ENCODE measurements at regions not wholly inside any gene's neighbourhood (a gene's known extent, or its start where the extent isn't known, plus 50 kb on each side); places are given as distances from the start of the nearest gene placed in this dataset.

DNA sequence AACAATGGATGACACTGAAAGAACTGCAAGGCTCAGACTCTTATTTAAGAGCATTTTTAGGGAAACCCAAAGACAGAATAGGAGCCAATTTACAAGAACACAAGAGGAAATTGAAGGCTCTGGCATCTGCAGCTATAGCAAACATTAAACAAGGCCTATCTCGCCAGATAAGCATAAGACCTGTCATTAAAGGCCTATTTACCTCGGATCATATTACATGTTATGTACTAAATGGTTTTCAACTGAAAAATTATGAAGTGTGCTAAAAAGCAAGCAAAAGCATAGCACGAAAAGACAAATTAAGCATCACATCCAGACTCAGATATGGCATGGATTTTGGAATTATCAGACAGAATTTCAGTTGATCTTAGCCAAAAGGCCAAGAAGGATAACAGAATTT lies 617.1 kb downstream of the SQOR start:
- DNase-seq (ENCODE audit: low spot score) = no peak

DNA sequence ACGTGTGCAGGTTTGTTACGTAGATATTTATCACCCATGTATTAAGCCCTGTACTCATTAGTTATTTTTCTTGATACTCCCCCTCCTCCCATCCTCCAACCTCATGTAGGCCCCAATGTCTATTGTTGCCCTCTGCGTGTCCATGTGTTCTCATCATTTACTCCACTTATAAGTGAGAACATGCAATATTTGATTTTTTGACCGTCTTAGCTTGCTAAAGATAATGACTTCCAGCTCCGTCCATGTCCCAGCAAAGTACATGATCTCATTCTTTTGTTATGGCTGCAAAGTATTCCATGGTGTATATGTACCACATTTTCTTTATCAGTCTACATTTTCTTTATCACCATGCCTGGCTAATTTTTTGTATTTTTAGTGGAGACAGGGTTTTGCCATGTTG lies 623.2 kb downstream of the SQOR start:
- no peak for DNase-seq (ENCODE audit: low spot score)

DNA sequence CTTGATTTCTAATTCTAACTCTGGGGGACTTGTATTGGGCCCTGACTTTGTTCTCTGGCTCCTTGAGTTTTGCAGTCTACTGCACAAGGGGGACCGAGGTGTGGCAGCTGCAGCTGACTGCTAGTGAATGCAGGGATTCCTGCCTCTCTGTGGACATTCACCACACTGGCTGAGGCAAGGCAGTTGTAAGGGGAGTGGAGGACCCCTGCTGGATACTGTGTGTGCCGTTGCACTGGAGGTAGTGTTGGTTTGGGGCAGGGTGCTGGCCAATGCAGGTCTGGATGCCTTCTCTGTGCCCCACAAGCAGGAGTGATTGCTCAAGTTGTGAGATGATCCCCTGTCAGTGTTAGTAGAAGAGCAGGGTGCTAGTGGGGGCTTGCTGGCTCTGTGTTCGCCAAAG lies 626.1 kb downstream of the SQOR start:
- DNase-seq (ENCODE audit: low spot score) = no peak

GRCh38 chr15:46265664-46266347 lies 631.0 kb downstream of the SQOR start:
- DNase-seq (ENCODE audit: low spot score) = no peak

DNA sequence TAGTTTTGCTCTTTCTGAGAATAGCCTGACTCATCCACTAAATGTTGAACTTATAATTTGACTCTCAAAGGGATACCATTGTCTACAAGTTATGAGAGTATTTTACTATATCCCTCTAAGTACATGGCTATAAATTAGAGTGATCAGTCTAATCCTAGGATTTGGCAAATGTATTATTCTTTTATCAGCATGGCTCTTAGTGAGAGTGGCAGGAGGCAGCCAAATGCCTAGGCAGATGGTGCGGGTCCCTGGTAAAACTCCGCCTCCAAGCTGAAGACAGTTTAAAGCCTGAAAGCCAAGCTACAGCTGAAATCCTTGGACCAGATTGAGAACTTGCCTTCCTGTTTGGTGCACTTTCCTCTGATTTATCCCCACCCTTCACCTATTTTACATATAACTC lies 631.8 kb downstream of the SQOR start:
- no peak for DNase-seq (ENCODE audit: low spot score)

DNA sequence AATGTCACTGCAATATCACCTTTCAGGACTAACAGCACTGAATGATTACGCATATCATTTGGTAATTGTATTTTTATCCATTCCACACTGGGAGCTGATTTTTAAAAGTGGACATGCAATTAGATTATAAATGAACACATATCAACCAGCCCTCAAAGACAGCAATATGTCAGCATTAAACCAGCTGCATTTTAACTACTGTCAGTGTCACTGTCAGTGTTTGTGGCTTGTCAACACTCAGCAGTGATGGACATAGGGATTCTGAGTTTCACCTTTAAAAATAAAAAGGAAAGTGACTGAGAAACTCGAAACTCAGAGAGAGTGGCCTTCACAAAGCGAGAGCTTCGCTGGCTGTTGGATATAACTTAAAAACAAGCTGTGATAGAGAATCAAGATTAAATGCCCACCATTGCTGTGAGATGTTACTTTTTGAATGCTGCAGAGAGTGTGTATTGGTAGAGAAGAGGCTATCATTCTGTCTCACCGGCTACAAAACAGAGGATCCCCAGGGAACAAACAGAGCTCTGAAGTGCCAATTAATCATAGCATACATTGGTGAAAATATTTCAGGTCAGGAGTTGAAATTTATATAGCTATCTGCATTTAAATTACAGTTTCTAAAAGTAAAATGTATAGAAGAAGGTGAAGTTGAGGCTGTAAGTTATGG lies 635.8 kb downstream of the SQOR start:
- DNase-seq (ENCODE audit: low spot score) = no peak

DNA sequence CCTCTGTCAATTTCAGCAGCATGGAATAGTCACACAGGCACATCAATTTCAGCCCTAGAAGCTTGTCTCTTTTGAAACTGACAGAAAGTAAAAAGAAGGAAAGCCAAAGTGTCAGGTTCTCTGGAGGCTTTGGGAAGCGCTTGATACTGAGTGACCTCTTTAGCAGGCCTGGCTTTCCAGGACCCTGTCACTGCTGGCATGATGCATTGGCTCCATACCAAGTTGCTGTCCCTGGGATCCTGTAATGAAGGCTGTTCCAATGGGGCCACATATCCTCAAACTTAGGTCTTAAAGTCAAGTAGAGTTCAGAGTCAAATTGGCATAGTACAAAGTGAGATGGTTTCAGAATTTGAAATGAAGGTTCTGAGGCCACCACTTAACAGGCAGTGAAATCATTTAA lies 640.9 kb downstream of the SQOR start:
- no peak for DNase-seq (ENCODE audit: low spot score)

DNA sequence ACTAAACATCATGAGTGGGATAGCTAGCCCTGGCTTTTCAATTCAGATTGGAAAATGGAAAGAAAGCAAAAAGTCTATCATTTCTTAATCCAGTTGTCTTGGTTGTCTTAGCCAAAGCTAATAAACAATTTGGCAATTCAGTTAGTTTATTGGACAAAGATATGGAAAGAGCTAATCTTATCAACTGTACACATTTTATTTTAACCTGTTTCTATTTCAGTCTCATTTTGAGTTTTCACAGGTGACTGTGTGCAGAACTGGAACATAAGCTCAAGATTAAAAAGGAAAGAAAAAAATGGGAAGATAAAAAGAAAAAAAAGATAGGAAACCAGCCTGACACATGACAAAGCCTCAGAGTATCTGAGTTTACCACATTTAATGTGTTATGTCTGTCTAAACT lies 642.6 kb downstream of the SQOR start:
- no peak for DNase-seq (ENCODE audit: low spot score)

DNA sequence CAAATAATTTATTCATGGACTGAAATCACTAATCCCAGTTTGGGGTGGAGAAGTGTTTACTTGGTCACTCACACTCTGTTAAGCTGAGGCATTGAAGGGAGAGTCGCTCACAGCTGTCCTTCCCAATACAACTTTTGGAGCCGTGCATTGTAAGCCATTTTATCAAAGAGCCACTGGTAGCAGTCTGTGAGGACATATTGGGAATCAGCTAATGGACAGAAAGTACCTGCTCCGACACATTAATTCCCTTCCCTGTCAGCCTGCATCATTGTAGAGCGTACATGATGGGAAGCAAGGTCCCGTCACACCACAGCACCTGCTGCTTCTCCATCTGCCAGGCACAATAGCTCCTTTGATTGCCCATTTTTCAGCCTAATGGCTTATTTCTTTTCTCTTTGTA lies 643.2 kb downstream of the SQOR start:
- no peak for DNase-seq (ENCODE audit: low spot score)

- DNase-seq (ENCODE audit: low spot score) = no peak
These were observed 643.8 kb downstream of the SQOR start for GRCh38 chr15:46278486-46279090.

DNA sequence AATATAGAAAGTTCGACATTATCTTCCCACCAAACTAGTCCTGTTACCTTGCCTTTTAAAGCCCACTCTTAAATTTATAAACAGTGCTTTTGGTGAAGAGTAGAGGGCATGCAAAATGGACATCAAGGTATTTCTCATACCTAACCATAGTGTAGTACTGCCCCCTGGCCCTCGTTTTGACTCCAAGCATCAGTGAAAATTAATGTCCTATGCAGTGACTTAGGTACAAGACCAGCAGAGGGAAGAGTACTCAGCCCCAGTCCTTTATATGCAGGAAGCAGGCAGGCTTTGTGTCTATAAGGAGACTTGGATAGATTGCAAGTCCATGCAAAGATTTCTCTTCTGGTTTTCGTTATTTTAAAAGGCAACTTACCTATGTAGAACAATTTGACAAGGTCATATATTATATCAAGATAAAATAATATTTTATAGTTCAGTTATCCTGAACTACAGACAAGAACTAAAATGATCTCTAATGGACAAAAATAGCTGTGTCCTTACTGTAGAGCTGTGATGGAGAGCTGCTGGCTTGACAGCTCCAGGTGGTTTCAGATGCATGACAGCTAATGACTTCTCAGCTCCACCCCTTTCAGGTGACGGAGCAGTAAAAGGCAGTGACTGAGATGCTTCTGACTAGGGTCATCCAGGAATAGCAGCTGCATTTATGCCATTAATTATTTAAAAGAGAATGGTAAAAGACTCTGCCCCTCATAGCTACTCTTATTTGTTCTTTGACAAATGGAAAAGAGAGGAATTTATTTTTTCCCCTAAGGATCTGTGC lies 646.1 kb downstream of the SQOR start:
- no peak for DNase-seq (ENCODE audit: low spot score)

GRCh38 chr15:46293550-46293949 lies 658.7 kb downstream of the SQOR start:
- no peak for DNase-seq (ENCODE audit: low spot score)

DNA sequence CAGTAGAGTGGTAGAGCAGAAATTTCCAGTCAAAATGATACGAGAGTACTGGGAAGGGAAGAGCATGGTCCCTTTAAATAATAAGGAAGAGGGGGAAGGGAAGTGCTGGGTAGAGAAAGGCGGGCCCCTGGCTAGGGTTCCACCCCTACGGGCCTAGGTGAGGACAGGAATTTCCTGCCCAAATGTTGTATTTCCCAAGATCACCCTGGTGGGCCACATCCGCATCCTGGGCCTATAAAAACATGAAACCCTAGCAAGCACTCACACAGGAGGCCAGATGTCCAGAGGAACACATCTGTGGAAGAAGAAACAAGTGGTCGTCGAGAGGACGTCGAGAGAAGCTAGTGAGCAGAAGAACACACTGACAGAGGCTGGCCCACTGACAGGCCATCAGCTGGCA lies 661.2 kb downstream of the SQOR start:
- no peak for DNase-seq (ENCODE audit: low spot score)

- no peak for DNase-seq (ENCODE audit: low spot score)
These were observed 662.0 kb downstream of the SQOR start for GRCh38 chr15:46296797-46297196.

GRCh38 chr15:46297766-46298165 lies 662.9 kb downstream of the SQOR start:
- DNase-seq (ENCODE audit: low spot score) = no peak

DNA sequence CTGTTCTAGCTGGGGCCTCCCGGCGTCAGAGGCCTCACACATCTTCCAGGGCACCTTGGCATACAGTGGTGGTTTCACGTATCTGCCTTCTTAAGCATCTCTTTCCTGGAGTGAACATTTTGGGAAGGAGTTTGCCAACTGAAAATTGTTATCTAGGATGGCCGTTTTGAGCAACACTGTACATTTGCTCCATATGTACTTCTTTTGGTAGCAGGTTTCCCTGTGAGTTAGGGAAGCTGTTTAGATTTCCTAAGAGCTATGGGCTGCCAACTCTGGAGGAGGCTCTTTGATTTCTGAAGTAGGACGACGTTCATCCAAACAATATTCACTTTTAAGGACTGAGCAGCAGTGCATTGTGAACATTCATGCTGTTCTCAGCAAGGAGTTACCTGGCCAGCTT lies 665.9 kb downstream of the SQOR start:
- no peak for DNase-seq (ENCODE audit: low spot score)

DNA sequence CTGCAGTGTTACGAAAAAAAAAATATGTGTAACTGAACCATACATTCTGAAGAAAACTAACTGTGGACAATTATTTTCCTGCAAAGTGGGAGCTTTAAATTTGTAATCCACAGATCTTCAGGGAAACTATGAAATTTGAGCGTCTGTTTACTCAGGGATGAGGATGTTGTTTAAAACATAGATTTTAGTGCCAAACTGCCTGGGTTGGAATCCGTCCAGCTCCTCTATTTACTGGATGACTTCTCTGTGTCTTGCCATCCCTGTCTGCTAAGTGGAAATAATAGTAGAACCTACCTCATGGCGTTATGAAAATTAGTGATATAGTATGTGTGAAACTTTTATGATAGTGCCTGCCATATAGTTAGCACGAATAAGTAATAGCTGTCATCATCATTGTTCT lies 666.5 kb downstream of the SQOR start:
- no peak for DNase-seq (ENCODE audit: low spot score)

GRCh38 chr15:46301826-46302225 lies 667.0 kb downstream of the SQOR start:
- DNase-seq (ENCODE audit: low spot score) = no peak

GRCh38 chr15:46304321-46304720 lies 669.5 kb downstream of the SQOR start:
- no peak for DNase-seq (ENCODE audit: low spot score)

- no peak for DNase-seq (ENCODE audit: low spot score)
These were observed 672.9 kb downstream of the SQOR start for GRCh38 chr15:46307746-46308145.

DNA sequence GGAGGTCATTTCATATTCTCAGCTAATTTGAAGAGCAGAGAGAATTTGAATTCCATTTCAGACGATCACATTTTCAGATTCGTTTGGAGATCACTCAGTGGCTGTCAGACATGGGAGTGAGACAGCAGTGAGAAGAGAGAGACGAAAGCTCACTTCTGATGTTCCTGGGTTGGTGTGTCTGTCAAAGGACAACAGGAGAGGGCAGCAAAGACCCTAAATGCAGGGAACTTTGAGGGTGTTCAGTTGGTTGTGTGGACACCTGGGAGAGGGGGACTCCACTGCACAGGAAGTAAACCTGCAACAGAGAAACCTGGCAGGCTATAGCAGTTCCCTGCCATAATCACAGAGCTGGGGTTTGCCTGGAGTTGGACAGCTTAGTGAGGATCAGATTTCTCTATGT lies 675.1 kb downstream of the SQOR start:
- DNase-seq (ENCODE audit: low spot score) = no peak

- peak; percentile 35 for DNase-seq (ENCODE audit: low spot score)
These were observed 677.4 kb downstream of the SQOR start for GRCh38 chr15:46312133-46312740.

Measured in AG08396 (cell line).